ENCODE measurements at regions not wholly inside any gene's neighbourhood (a gene's known extent, or its start where the extent isn't known, plus 50 kb on each side); places are given as distances from the start of the nearest gene placed in this dataset.

DNA sequence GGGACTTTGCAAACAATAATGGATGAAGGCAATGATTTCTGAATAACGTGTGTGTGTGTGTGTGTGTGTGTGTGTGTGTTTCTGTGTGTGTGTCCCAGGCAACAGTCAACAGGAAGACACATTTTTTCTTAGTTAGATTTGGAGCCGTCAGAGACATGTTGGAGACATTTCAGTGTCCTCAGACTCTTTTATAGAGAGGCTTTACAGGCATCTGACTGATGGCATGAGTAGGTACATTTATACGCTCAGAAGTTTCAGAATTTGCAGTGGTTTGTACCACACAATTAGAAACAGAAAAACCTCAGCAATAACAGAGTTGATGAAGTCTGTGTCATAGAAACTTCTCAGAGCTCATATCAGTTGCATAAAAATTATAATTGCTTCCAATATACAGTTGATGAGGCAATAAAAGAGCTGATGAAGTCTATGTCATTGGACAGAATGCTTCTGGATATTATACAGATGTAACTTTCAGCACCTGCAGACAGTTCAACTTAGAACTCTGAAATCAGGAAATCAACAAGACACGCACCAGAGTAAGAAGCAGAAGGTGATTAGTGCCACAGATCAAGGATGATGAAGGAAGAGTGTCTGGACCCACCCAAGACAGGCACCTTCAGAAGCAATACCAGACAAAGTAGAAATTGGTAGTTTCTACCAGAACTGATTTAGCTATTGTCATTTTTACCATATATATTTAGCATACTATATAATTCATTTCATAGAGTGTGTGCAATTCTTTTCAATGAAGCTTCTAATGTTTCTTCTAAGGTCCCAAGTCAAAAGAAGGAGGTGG lies 104.5 kb upstream of the LYZL1 start:
- no peak for ATAC-seq
- no peak overlapping the region for H3K27ac ChIP-seq
- H3K4me3 ChIP-seq = no peak overlapping the region
- no peaks in the 10 kb centered on the region for H3K36me3 ChIP-seq (replicated peaks in 1 of 2; ENCODE audit: insufficient read depth in 1 of 2, low read depth in 2 of 2)
- DNase-seq = no peak
- no peak for TF ChIP-seq POLR2A (IDR thresholded peaks at IDR 0.05)
- TF ChIP-seq, protein P1, sequence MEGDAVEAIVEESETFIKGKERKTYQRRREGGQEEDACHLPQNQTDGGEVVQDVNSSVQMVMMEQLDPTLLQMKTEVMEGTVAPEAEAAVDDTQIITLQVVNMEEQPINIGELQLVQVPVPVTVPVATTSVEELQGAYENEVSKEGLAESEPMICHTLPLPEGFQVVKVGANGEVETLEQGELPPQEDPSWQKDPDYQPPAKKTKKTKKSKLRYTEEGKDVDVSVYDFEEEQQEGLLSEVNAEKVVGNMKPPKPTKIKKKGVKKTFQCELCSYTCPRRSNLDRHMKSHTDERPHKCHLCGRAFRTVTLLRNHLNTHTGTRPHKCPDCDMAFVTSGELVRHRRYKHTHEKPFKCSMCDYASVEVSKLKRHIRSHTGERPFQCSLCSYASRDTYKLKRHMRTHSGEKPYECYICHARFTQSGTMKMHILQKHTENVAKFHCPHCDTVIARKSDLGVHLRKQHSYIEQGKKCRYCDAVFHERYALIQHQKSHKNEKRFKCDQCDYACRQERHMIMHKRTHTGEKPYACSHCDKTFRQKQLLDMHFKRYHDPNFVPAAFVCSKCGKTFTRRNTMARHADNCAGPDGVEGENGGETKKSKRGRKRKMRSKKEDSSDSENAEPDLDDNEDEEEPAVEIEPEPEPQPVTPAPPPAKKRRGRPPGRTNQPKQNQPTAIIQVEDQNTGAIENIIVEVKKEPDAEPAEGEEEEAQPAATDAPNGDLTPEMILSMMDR (IDR thresholded peaks at IDR 0.05) = no peak
- intact Hi-C loops (cut with DNase I) = no loop called here
- no peaks in the 10 kb centered on the region for H3K27me3 ChIP-seq
- 61 to 64% methylated on average over 4 of the region's 4 CpGs for WGBS, 2 donors
- H3K4me1 ChIP-seq = no peaks in the 10 kb centered on the region
- no peaks in the 10 kb centered on the region for H3K9me3 ChIP-seq

DNA sequence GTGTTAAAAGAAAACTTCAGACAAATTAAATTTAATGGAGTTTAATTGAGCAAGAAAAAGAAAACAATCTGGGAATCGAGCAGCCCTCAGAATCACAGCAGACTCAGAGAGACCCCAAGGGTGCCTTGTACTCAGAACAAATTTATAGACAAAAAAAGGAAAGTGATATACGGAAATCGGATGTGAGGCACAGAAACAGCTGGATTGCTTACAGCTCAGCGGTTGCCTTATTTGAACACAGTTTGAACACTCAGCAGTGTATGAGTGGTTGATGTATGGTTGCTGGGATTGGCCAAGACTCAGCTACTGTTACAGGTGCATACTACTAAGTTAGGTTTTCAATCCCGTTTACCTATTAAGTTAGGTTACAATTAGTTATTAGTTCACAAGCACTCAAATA lies 103.8 kb upstream of the LYZL1 start:
- WGBS, 2 donors = 72 to 84% methylated on average over 5 of the region's 5 CpGs
- no peak for DNase-seq
- no peak for TF ChIP-seq POLR2A (IDR thresholded peaks at IDR 0.05)
- TF ChIP-seq, protein P1 (IDR thresholded peaks at IDR 0.05) = no peak
- Histone ChIP-seq H3K27ac (no peak overlapping the region), H3K27me3 (no peaks in the 10 kb centered on the region), H3K36me3 (replicated peaks in 1 of 2; ENCODE audit: insufficient read depth in 1 of 2, low read depth in 2 of 2) (no peaks in the 10 kb centered on the region), H3K4me1 (no peaks in the 10 kb centered on the region), H3K9me3 (no peaks in the 10 kb centered on the region), H3K4me3 (no peak overlapping the region)
- no peak for ATAC-seq
- intact Hi-C loops (cut with DNase I) = no loop called here

DNA sequence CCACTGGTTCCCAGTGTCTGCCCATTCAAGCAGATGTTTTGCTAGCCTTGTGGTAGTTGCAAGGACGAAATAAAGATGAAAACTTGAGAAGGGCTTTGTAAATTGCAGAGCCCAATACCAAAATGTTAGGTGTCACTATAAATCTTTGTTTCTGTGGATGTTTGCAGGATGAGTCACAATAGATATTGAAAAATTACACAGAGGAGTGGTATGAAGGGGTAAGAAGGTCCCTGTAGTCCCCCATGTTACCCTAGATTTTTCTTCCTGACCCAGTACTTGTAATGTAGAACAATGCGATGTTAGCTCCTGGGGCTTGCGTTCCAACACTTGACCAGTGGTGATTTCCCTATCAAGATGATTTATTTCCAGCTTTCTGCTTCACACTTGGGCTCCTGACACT lies 102.6 kb upstream of the LYZL1 start:
- intact Hi-C loops (cut with DNase I) = no loop called here
- no peak for ATAC-seq
- WGBS, 2 donors = 69 to 91% methylated on average over 3 of the region's 3 CpGs
- H3K27ac ChIP-seq = no peak overlapping the region
- H3K36me3 ChIP-seq (replicated peaks in 1 of 2; ENCODE audit: insufficient read depth in 1 of 2, low read depth in 2 of 2) = no peaks in the 10 kb centered on the region
- no peaks in the 10 kb centered on the region for H3K4me1 ChIP-seq
- DNase-seq = no peak
- H3K9me3 ChIP-seq = no peaks in the 10 kb centered on the region
- TF ChIP-seq POLR2A (IDR thresholded peaks at IDR 0.05) = no peak
- TF ChIP-seq, protein P1 (IDR thresholded peaks at IDR 0.05) = no peak
- H3K27me3 ChIP-seq = no peaks in the 10 kb centered on the region
- H3K4me3 ChIP-seq = no peak overlapping the region

DNA sequence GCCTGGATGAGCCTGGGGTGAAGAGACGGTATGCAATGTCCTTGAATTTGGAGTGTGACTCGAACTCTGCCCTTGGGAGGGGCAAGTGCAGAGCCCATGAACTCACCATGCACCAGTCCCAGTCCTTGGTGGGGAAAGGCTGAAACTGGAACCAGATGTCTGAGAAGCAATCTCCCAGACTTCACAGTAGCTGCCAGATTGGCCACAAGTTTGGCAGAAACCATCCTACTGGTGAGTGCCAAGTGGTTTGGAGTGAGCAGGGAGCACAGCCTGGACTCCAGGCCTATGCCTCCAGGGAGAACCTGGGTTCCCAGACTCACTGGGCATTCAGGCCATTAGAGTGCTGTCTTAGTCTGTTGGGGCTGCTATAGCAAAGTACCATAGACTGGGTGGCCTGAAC lies 99.6 kb upstream of the LYZL1 start:
- TF ChIP-seq POLR2A (IDR thresholded peaks at IDR 0.05) = no peak
- TF ChIP-seq, protein P1 (IDR thresholded peaks at IDR 0.05) = no peak
- Histone ChIP-seq H3K4me3 (no peak overlapping the region), H3K4me1 (no peaks in the 10 kb centered on the region), H3K9me3 (no peaks in the 10 kb centered on the region), H3K27me3 (no peaks in the 10 kb centered on the region), H3K36me3 (replicated peaks in 1 of 2; ENCODE audit: insufficient read depth in 1 of 2, low read depth in 2 of 2) (no peaks in the 10 kb centered on the region), H3K27ac (no peak overlapping the region)
- 28 to 57% methylated on average over 2 of the region's 2 CpGs for WGBS, 2 donors
- DNase-seq = no peak
- intact Hi-C loops (cut with DNase I) = no loop called here
- no peak for ATAC-seq

DNA sequence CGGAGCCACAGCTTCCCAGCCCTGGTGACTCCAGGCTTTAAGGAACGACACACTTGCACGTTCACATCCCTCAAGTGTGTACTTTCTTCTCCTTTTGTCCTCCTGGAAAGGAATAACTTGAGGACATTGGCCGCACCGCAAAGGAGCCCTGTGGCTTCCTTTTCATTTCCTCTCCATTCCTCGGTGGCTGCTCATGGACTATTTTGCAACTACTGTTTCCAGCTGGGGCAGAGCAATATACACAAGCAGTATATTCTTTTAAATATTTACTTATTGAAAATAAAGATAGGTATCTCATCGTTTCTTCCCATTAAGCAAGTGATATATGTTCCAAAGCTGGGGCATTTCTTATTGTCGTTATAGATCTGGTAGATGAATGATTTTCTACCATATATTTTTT lies 97.2 kb upstream of the LYZL1 start:
- H3K4me1 ChIP-seq = no peaks in the 10 kb centered on the region
- H3K4me3 ChIP-seq = no peak overlapping the region
- H3K36me3 ChIP-seq (replicated peaks in 1 of 2; ENCODE audit: insufficient read depth in 1 of 2, low read depth in 2 of 2) = no peaks in the 10 kb centered on the region
- no peaks in the 10 kb centered on the region for H3K9me3 ChIP-seq
- DNase-seq = no peak
- no peak for ATAC-seq
- no peak for TF ChIP-seq POLR2A (IDR thresholded peaks at IDR 0.05)
- TF ChIP-seq, protein P1 (IDR thresholded peaks at IDR 0.05) = no peak
- H3K27me3 ChIP-seq = no peaks in the 10 kb centered on the region
- 59 to 71% methylated on average over 8 of the region's 8 CpGs for WGBS, 2 donors
- no peak overlapping the region for H3K27ac ChIP-seq
- intact Hi-C loops (cut with DNase I) = no loop called here
